ES-I3 (cell line): ENCODE measurements at regions not wholly inside any gene's neighbourhood (a gene's known extent, or its start where the extent isn't known, plus 50 kb on each side); places are given as distances from the start of the nearest gene placed in this dataset.

Experiments
- H3K36me3 ChIP-seq: 2 replicates; pipeline ENCODE4 v1.6.1; 2013; ENCODE audit warnings: mild to moderate bottlenecking, low read length, control low read depth, moderate library complexity; ENCODE audit not compliant: insufficient read depth
- H3K4me1 ChIP-seq: 2 replicates; pipeline ENCODE4 v1.6.1; 2013; ENCODE audit warnings: mild to moderate bottlenecking, control low read depth, low read length; ENCODE audit not compliant: insufficient read depth
- H3K9ac ChIP-seq: 2 replicates; pipeline ENCODE4 v1.6.1; 2013; ENCODE audit warnings: low read depth, mild to moderate bottlenecking, low read length, moderate library complexity
- H3K9me3 ChIP-seq: 2 replicates; pipeline ENCODE4 v1.6.1; 2013; ENCODE audit warnings: mild to moderate bottlenecking, low read length, moderate library complexity; ENCODE audit not compliant: control insufficient read depth, insufficient read depth

- Histone ChIP-seq H3K9ac (no peak overlapping the region), H3K4me1 (peaks cover 2% of the 10 kb centered on the region; the same call in 1 of the 2 replicates)
Measured at GRCh38 chr12:93020631-93021597, 91.8 kb upstream of the EEA1 start.

GRCh38 chr12:93022603-93023340 is 93.7 kb upstream of the EEA1 start:
- H3K36me3 ChIP-seq = no peaks in the 10 kb centered on the region
- H3K9ac ChIP-seq = no peak overlapping the region
- H3K9me3 ChIP-seq = no peaks in the 10 kb centered on the region
- H3K4me1 ChIP-seq = no peaks in the 10 kb centered on the region

More at GRCh38 chr12:93020631-93021597, 91.8 kb upstream of the EEA1 start:
- H3K36me3 ChIP-seq = no peaks in the 10 kb centered on the region
- no peaks in the 10 kb centered on the region for H3K9me3 ChIP-seq

GRCh38 chr12:93025145-93026103 is 96.3 kb upstream of the EEA1 start:
- Histone ChIP-seq H3K9me3 (no peaks in the 10 kb centered on the region), H3K9ac (no peak overlapping the region), H3K36me3 (no peaks in the 10 kb centered on the region), H3K4me1 (no peaks in the 10 kb centered on the region)

- Histone ChIP-seq H3K9ac (no peak overlapping the region), H3K36me3 (no peaks in the 10 kb centered on the region), H3K4me1 (no peaks in the 10 kb centered on the region), H3K9me3 (no peaks in the 10 kb centered on the region)
Measured at GRCh38 chr12:93027041-93027440, 97.9 kb upstream of the EEA1 start.

- Histone ChIP-seq H3K36me3 (no peaks in the 10 kb centered on the region), H3K9ac (no peak overlapping the region), H3K4me1 (no peaks in the 10 kb centered on the region), H3K9me3 (no peaks in the 10 kb centered on the region)
Measured at GRCh38 chr12:93029091-93029490, 100.0 kb upstream of the EEA1 start.

GRCh38 chr12:93031028-93031427 is 101.9 kb upstream of the EEA1 start:
- Histone ChIP-seq H3K36me3 (no peaks in the 10 kb centered on the region), H3K4me1 (no peaks in the 10 kb centered on the region), H3K9me3 (no peaks in the 10 kb centered on the region), H3K9ac (no peak overlapping the region)

- no peak overlapping the region for H3K9ac ChIP-seq
- no peaks in the 10 kb centered on the region for H3K9me3 ChIP-seq
- H3K36me3 ChIP-seq = no peaks in the 10 kb centered on the region
- no peaks in the 10 kb centered on the region for H3K4me1 ChIP-seq
Measured at GRCh38 chr12:93032758-93033157, 103.7 kb upstream of the EEA1 start.

GRCh38 chr12:93033948-93034347 is 104.9 kb upstream of the EEA1 start:
- Histone ChIP-seq H3K9me3 (no peaks in the 10 kb centered on the region), H3K9ac (no peak overlapping the region), H3K4me1 (no peaks in the 10 kb centered on the region), H3K36me3 (no peaks in the 10 kb centered on the region)

- Histone ChIP-seq H3K4me1 (peaks cover 4% of the 10 kb centered on the region; the same call in 1 of the 2 replicates), H3K9ac (no peak overlapping the region), H3K36me3 (no peaks in the 10 kb centered on the region), H3K9me3 (no peaks in the 10 kb centered on the region)
Measured at GRCh38 chr12:93039062-93039461, 110.0 kb upstream of the EEA1 start.

- Histone ChIP-seq H3K9me3 (no peaks in the 10 kb centered on the region), H3K9ac (no peak overlapping the region), H3K36me3 (no peaks in the 10 kb centered on the region), H3K4me1 (peaks cover 4% of the 10 kb centered on the region; the same call in 1 of the 2 replicates)
Measured at GRCh38 chr12:93039930-93040329, 110.8 kb upstream of the EEA1 start.

- Histone ChIP-seq H3K36me3 (no peaks in the 10 kb centered on the region), H3K9me3 (no peaks in the 10 kb centered on the region), H3K9ac (no peak overlapping the region), H3K4me1 (peaks cover 4% of the 10 kb centered on the region; the same call in 1 of the 2 replicates)
Measured at GRCh38 chr12:93040367-93040766, 111.3 kb upstream of the EEA1 start.

- Histone ChIP-seq H3K4me1 (peaks cover 4% of the 10 kb centered on the region; the same call in 1 of the 2 replicates), H3K36me3 (no peaks in the 10 kb centered on the region), H3K9me3 (no peaks in the 10 kb centered on the region), H3K9ac (no peak overlapping the region)
Measured at GRCh38 chr12:93041416-93041815, 112.3 kb upstream of the EEA1 start.

GRCh38 chr12:93042283-93042682 is 113.2 kb upstream of the EEA1 start:
- Histone ChIP-seq H3K36me3 (no peaks in the 10 kb centered on the region), H3K9me3 (no peaks in the 10 kb centered on the region), H3K9ac (no peak overlapping the region), H3K4me1 (peaks cover 4% of the 10 kb centered on the region; the same call in 1 of the 2 replicates)

- Histone ChIP-seq H3K36me3 (no peaks in the 10 kb centered on the region), H3K9ac (no peak overlapping the region), H3K4me1 (peaks cover 4% of the 10 kb centered on the region; the same call in 1 of the 2 replicates), H3K9me3 (no peaks in the 10 kb centered on the region)
Measured at GRCh38 chr12:93042684-93043083, 113.6 kb upstream of the EEA1 start.
